Cardiac fibroblast (primary cell): ENCODE measurements at regions not wholly inside any gene's neighbourhood (a gene's known extent, or its start where the extent isn't known, plus 50 kb on each side); places are given as distances from the start of the nearest gene placed in this dataset.

Experiments
- DNase-seq, 2 donors: peaks; one replicate each; pipeline versions ENCODE4 v3.0.0 to v3.0.0-alpha.2; 2010; ENCODE audit warnings: low read depth in 2 of 2
- H3K4me3 ChIP-seq, 2 donors: replicated peaks in 1 of 2; 1 replicate in 1 of 2; 2 replicates in 1 of 2; pipeline ENCODE4 v1.5.1; 2011; ENCODE audit warnings: low read depth in 2 of 2, low read length in 2 of 2, mild to moderate bottlenecking in 2 of 2, moderate library complexity in 1 of 2
- CTCF ChIP-seq: IDR thresholded peaks from one replicate; pipeline ENCODE4 v1.5.1; 2011; ENCODE audit warnings: low read depth, mild to moderate bottlenecking, low read length, inconsistent platforms

- TF ChIP-seq CTCF: no peak
- DNase-seq: no peak
- no peak overlapping the region for H3K4me3 ChIP-seq
These were observed 903.3 kb downstream of the CCSER2 start for GRCh38 chr10:85231534-85232270.

GRCh38 chr10:85235258-85235657, 906.9 kb downstream of the CCSER2 start:
- no peak for TF ChIP-seq CTCF
- DNase-seq: no peak
- no peak overlapping the region for H3K4me3 ChIP-seq

GRCh38 chr10:85238676-85239075, 910.3 kb downstream of the CCSER2 start:
- no peak for DNase-seq
- no peak overlapping the region for H3K4me3 ChIP-seq
- no peak for TF ChIP-seq CTCF

- no peak for DNase-seq
- no peak for TF ChIP-seq CTCF
- H3K4me3 ChIP-seq: no peak overlapping the region
These were observed 921.9 kb downstream of the CCSER2 start for GRCh38 chr10:85250304-85250703.

- no peak overlapping the region for H3K4me3 ChIP-seq
- no peak for DNase-seq
- TF ChIP-seq CTCF: no peak
These were observed 928.1 kb downstream of the CCSER2 start for GRCh38 chr10:85256481-85256880.

- no peak for TF ChIP-seq CTCF
- DNase-seq: no peak
- H3K4me3 ChIP-seq: no peak overlapping the region
These were observed 931.5 kb downstream of the CCSER2 start for GRCh38 chr10:85259908-85260307.

- no peak overlapping the region for H3K4me3 ChIP-seq
- no peak for TF ChIP-seq CTCF
- DNase-seq: no peak
These were observed 934.6 kb downstream of the CCSER2 start for GRCh38 chr10:85262992-85263391.
